Activated naive CD4-positive, alpha-beta T cell treated with anti-CD3 and anti-CD28 coated beads for 36 hours (primary cell): ENCODE measurements at regions not wholly inside any gene's neighbourhood (a gene's known extent, or its start where the extent isn't known, plus 50 kb on each side); places are given as distances from the start of the nearest gene placed in this dataset.

Source experiments
- CTCF ChIA-PET: fragments of 350-600 bp; sonication (Branson Sonifier 250); formaldehyde crosslinking; loops from one replicate; lab custom pipeline; 2021; ENCODE audit warnings: antibody characterized with exemption; lab: Charles Lee
- DNase-seq: peaks from one replicate; pipeline ENCODE4 v3.0.0-alpha.2; 2020
- H3K27ac Mint-ChIP-seq: one replicate; pipeline ENCODE4 v1.8.0; 2021; ENCODE audit warnings: mild to moderate bottlenecking, mixed read lengths
- H3K27me3 Mint-ChIP-seq: one replicate; pipeline ENCODE4 v1.8.0; 2021; ENCODE audit warnings: low read depth, mixed read lengths
- H3K36me3 Mint-ChIP-seq: one replicate; pipeline ENCODE4 v1.8.0; 2021; ENCODE audit warnings: low read depth, mixed read lengths
- H3K4me1 Mint-ChIP-seq: one replicate; pipeline ENCODE4 v1.8.0; 2021; ENCODE audit warnings: low read depth, mixed read lengths
- H3K4me3 Mint-ChIP-seq: one replicate; pipeline ENCODE4 v1.8.0; 2021; ENCODE audit warnings: mild to moderate bottlenecking, moderate library complexity, mixed read lengths
- H3K9me3 Mint-ChIP-seq: one replicate; pipeline ENCODE4 v1.8.0; 2021; ENCODE audit warnings: mixed read lengths
- intact Hi-C: fragments of 100-400 bp; cut with micrococcal nuclease; formaldehyde crosslinking; loops from one replicate; pipeline ENCODE4 v1.15.1; 2023

DNA sequence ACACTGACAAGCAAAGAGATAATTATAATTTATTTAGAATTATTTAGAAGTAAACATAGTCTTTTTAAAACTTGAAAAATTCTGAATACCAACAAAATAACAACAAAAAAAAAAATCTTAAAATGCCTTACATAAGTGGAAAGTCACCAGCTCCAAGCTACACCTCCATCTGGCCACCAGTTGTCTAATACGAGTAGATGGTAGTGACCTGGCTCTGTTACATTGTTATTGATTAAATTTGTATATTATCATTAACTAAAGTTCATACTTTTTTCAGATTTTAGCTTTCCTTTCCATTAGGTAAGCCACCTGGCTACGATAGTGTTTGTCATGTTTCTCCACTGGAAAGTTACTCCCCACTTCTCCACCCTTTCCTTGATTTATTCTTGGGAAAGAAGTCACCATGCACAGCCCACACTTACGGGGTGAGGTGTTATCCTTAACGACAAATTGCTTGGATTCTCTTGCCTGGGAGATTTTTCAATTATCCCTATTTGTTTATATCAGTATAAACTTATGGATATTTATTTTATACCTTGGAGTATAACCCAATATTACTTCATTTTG, 464.5 kb upstream of the CHAC2 start:
- CTCF ChIA-PET, result interaction anchor here (0.6 kb wide), 1 partner anchor 1085 kb away, joined by 4 read pairs; no protein-coding TSS in a partner anchor

DNA sequence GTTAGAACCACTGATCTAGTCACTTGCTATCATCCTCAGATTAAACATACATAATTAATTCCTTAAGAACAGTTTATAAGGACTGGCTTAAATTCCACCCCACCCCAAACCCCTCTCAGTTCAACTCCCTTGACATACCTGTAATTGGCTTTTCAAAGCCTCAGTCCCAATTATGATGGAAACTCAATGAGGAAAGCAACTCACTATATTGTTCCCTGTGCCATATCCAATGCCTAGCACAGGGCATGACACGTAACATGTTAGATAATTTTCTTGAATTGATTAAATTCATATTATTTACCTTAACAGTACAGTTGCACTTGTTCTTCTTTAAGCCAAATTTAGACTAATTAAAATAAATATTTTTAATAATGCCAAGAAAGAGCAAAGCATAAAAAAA, 465.1 kb upstream of the CHAC2 start:
- intact Hi-C loops, result no loop called here
- Mint-ChIP-seq H3K9me3 (no peaks in the 10 kb centered on the region), H3K36me3 (no peaks in the 10 kb centered on the region), H3K27ac (no peak overlapping the region), H3K4me3 (no peak overlapping the region), H3K27me3 (no peaks in the 10 kb centered on the region), H3K4me1 (no peaks in the 10 kb centered on the region)
- CTCF ChIA-PET, result interaction anchor here (0.6 kb wide), 1 partner anchor 512 kb away, joined by 3 read pairs; no protein-coding TSS in a partner anchor
- DNase-seq, result no peak

More for the DNA sequence above, 464.5 kb upstream of the CHAC2 start:
- H3K27me3 Mint-ChIP-seq, result no peaks in the 10 kb centered on the region
- no peak overlapping the region for H3K27ac Mint-ChIP-seq
- H3K4me1 Mint-ChIP-seq, result no peaks in the 10 kb centered on the region
- intact Hi-C loops, result no loop called here
- no peaks in the 10 kb centered on the region for H3K36me3 Mint-ChIP-seq
- no peaks in the 10 kb centered on the region for H3K9me3 Mint-ChIP-seq
- no peak for DNase-seq
- no peak overlapping the region for H3K4me3 Mint-ChIP-seq

DNA sequence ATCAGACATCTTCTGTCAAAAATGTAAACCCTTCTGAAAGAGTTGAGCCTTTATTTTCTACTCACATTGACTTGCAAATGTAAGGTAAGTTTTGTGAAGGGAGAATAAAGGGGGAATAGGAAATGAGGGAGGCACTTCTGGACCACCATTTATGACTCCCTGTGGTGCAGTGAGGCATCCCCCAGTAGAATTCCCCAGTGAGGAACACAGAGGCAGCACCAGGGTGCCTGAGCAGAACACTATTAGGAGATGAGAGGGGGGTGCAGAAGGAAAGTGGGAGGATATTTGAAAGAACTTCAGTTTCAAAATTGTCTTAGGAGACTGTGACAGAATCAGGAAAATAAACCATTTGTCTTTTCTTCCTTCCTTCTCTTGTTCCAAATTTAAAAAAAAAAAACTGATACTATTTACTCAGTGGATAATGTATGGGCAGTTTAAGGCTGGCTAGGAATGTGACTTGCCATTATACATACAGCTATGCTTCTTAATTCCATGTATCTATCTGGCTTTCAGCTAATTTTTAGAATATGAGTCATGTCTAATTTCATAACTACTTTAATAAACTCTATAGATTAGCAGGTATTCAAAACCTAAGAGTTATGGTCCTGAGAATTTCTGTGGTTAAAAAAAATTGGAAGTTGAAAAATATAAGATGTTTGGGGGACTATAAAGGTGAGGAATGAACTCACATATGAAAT, 478.1 kb upstream of the CHAC2 start:
- Mint-ChIP-seq H3K9me3 (peaks cover 2% of the 10 kb centered on the region), H3K27me3 (no peaks in the 10 kb centered on the region), H3K36me3 (no peaks in the 10 kb centered on the region), H3K4me1 (no peaks in the 10 kb centered on the region), H3K4me3 (no peak overlapping the region), H3K27ac (no peak overlapping the region)
- intact Hi-C loops, result no loop called here
- CTCF ChIA-PET, result no interaction called here
- DNase-seq, result no peak

DNA sequence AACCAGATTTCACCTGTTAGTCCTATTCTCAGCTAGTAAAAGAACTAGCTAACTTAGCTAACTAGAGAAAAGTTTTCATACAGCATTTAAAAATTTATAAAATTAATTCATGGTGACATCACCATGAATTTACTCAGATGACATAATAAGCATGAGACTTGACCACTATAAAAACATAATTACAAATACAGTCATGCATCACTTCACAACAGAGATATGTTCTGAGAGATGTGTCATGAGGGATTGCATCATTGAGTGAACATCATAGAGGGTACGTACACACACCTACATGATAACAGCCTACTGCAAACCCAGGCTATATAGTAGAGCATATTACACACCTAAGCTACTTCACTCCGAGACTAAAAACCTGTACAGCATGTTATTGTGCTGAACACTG, 481.3 kb upstream of the CHAC2 start:
- CTCF ChIA-PET, result no interaction called here
- Mint-ChIP-seq H3K27ac (no peak overlapping the region), H3K4me1 (no peaks in the 10 kb centered on the region), H3K36me3 (no peaks in the 10 kb centered on the region), H3K4me3 (no peak overlapping the region), H3K27me3 (no peaks in the 10 kb centered on the region), H3K9me3 (peaks cover 2% of the 10 kb centered on the region)
- intact Hi-C loops, result no loop called here
- no peak for DNase-seq

DNA sequence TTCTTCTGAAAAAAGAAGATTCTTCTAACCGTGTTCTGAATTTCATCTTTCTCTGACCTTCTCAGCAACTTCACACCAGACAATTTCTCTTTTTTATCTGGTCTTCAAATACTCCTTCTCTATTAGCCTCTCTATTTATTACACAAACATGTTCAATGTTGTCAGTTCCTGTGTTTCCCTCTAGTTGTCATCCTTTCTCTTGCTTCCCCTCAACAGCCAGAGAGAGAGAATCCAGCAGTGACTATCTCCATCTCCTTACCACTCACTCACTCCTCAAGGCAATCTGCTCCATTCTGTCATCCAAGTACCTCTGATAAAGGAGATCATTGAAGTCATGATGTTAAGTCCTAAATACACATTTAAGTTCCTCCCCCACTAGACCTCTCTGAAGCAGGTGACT, 491.9 kb upstream of the CHAC2 start:
- intact Hi-C loops, result no loop called here
- no peak for DNase-seq
- H3K27me3 Mint-ChIP-seq, result no peaks in the 10 kb centered on the region
- H3K36me3 Mint-ChIP-seq, result no peaks in the 10 kb centered on the region
- peaks cover 2% of the 10 kb centered on the region for H3K9me3 Mint-ChIP-seq
- H3K4me3 Mint-ChIP-seq, result no peak overlapping the region
- no peak overlapping the region for H3K27ac Mint-ChIP-seq
- H3K4me1 Mint-ChIP-seq, result no peaks in the 10 kb centered on the region
- CTCF ChIA-PET, result no interaction called here

DNA sequence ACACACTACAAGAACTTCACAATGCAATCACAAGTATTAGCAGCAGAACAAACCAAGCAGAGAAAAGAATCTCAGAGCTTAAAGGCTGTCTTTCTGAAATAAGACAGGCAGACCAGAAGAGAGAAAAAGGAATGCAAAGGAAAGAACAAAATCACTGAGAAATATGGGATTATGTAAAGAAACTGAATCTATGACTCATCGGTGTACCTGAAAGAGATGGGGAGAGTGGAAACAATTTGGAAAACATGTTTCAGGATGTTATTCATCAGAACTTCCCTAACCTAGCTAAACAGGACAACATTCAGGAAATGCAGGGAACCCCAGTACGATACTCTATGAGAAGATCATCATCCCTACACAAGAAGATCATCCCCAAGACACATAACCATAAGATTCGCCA, 499.0 kb upstream of the CHAC2 start:
- Mint-ChIP-seq H3K36me3 (no peaks in the 10 kb centered on the region), H3K4me3 (no peak overlapping the region), H3K27me3 (no peaks in the 10 kb centered on the region), H3K4me1 (no peaks in the 10 kb centered on the region), H3K27ac (no peak overlapping the region), H3K9me3 (peaks cover 1% of the 10 kb centered on the region)
- intact Hi-C loops, result no loop called here
- no peak for DNase-seq
- CTCF ChIA-PET, result interaction anchor here (0.8 kb wide), 1 partner anchor 352 kb away, joined by 3 read pairs; no protein-coding TSS in a partner anchor

DNA sequence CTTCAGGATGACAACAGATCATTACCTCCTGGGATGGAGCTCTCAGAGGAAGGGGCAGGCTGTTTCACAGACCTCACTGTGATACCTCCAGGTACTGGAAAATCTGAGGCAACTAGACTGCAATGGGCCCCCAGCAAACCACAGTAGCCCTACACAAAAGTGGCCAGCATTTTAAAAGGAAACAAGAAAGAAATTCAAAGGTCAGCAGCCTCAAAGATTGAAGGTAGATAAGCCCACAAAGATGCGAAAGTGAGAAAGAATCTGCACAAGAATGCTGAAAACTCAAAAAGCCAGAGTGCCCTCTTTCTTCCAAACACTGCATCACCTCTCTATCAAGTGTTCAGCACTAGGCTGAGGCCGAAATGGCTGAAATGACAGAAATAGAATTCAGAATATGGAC, 499.5 kb upstream of the CHAC2 start:
- CTCF ChIA-PET, result interaction anchor here (0.8 kb wide), 1 partner anchor 351 kb away, joined by 3 read pairs; no protein-coding TSS in a partner anchor
- no peak overlapping the region for H3K27ac Mint-ChIP-seq
- no peaks in the 10 kb centered on the region for H3K27me3 Mint-ChIP-seq
- H3K36me3 Mint-ChIP-seq, result no peaks in the 10 kb centered on the region
- H3K4me1 Mint-ChIP-seq, result no peaks in the 10 kb centered on the region
- DNase-seq, result no peak
- intact Hi-C loops, result no loop called here
- peaks cover 1% of the 10 kb centered on the region for H3K9me3 Mint-ChIP-seq
- H3K4me3 Mint-ChIP-seq, result no peak overlapping the region

DNA sequence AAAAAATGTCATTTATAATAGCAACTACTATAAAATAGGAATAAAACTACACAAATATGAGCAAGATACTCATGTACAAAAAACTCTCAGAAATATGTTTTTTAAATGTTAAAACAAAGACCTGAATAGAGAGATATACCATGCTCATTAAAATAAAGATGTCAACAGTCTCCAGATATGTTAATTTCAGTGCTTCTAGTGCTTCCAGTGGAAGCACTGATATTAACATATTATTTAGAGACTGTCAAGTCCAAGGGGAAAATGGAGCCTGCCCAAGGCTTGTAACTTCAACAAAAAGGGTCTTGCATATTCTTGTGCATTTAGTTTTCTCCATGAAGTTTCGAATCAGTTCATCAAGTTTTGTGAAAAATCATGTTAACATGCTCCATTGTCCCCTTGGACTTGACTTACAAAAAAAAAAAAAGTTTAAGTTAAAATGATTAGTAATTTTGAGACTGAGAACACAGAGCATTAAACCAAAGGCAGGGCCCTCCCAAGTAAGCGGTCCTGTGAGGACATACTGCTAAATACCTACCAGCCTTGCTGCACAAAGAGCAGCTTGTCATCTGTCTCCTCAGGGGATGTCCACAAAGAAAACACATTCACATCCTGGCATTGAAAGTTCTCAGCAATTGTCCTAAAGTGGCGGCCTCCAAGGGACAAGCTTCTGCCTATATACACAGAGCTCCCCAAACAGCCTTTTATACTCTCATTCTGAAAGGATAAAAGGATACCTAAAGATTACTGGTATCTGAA, 501.9 kb upstream of the CHAC2 start:
- no peak for DNase-seq
- Mint-ChIP-seq H3K27ac (no peak overlapping the region), H3K9me3 (peaks cover 1% of the 10 kb centered on the region), H3K36me3 (no peaks in the 10 kb centered on the region), H3K27me3 (peaks cover 3% of the 10 kb centered on the region), H3K4me3 (no peak overlapping the region), H3K4me1 (no peaks in the 10 kb centered on the region)
- CTCF ChIA-PET, result no interaction called here
- intact Hi-C loops, result no loop called here

DNA sequence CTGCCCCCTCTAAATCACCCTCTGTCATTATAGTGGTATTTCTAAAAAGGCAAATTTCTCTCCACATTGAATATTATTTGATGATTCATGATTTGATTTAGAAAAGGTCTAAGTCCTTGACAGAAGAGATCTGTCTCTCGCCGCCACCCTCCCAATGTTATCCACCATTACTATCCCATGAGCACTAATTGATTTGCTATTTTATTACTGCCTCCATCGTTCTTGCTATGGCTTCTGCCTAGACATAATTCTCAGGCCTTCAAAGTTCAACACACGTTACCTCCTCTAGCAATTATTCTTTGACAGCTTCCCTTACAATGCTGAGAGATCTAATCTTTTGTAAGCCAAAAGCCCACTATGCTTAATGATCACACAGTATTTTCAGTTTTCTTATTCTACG, 507.0 kb upstream of the CHAC2 start:
- Mint-ChIP-seq H3K9me3 (peaks cover 1% of the 10 kb centered on the region), H3K4me1 (no peaks in the 10 kb centered on the region), H3K4me3 (no peak overlapping the region), H3K27ac (no peak overlapping the region), H3K27me3 (peaks cover 3% of the 10 kb centered on the region), H3K36me3 (no peaks in the 10 kb centered on the region)
- intact Hi-C loops, result no loop called here
- CTCF ChIA-PET, result no interaction called here
- no peak for DNase-seq

DNA sequence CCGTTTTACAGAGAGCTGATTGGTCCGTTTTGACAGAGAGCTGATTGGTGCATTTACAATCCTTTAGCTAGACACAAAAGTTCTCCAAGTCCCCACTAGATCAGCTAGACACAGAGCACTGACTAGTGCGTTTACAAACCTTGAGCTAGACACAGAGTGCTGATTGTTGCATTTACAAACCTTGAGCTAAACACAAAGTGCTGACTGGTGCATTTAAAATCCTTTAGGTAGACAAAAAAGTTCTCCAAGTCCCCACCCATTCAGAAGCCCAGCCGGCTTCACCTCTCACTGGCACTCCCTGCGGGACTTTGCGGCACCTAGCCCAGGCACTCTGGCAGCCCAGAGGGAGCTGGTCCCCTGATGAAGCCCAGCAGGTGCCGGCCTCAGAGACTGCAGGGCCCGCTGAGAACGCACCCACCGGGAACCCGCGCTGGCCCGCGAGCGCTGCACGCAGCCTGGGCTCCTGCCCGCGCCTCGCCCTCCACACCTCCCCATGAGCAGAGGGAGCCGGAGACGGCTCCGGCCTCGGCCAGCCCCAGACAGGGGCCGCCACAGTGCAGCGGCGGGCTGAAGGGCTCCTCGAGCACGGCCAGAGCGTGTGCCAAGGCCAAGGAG, 508.1 kb upstream of the CHAC2 start:
- H3K27me3 Mint-ChIP-seq, result peaks cover 3% of the 10 kb centered on the region
- CTCF ChIA-PET, result interaction anchor here (0.7 kb wide), 1 partner anchor 186 kb away, joined by 4 read pairs; no protein-coding TSS in a partner anchor
- no peaks in the 10 kb centered on the region for H3K4me1 Mint-ChIP-seq
- H3K36me3 Mint-ChIP-seq, result no peaks in the 10 kb centered on the region
- intact Hi-C loops, result no loop called here
- DNase-seq, result no peak
- H3K4me3 Mint-ChIP-seq, result no peak overlapping the region
- no peak overlapping the region for H3K27ac Mint-ChIP-seq
- peaks cover 1% of the 10 kb centered on the region for H3K9me3 Mint-ChIP-seq

DNA sequence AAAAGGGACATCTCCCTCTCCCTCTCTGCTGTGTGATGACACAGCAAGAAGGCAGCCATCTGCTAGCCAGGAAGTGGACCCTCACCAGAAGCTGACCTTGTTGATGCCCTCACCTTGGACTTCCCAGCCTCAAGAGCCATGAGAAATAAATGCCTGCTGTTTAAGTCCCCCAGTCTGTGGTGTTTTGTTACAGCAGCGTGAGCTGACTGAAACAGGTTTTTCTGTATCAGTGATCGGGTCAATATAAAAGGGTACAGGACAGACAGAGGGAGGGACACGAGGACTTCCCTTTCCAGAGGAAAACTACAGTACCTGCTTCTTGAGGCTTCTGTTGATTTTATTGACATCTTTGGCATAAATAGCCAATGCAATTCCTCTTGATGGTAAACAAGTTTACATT, 510.3 kb upstream of the CHAC2 start:
- no peaks in the 10 kb centered on the region for H3K36me3 Mint-ChIP-seq
- intact Hi-C loops, result no loop called here
- CTCF ChIA-PET, result no interaction called here
- no peak overlapping the region for H3K4me3 Mint-ChIP-seq
- H3K27ac Mint-ChIP-seq, result no peak overlapping the region
- DNase-seq, result no peak
- no peaks in the 10 kb centered on the region for H3K27me3 Mint-ChIP-seq
- no peaks in the 10 kb centered on the region for H3K9me3 Mint-ChIP-seq
- H3K4me1 Mint-ChIP-seq, result no peaks in the 10 kb centered on the region

DNA sequence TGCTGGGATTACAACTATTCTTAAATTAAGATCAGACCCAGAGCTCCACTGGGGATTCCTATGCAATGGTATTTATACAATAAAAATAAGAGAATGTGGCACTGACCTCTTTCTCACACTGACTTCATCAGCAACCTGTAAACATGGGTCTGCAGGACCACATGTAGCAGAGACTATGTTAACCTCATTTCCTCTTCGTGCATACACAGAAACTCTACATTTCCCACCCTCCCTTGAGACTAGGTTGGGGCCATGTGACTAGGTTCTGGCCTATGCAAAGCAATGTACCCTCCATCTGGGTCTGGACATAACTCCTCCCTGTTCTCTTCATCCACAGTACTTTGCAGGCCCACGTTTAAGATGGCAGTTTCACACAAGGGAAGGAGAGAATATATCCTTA, 514.4 kb upstream of the CHAC2 start:
- no peak for DNase-seq
- Mint-ChIP-seq H3K9me3 (no peaks in the 10 kb centered on the region), H3K36me3 (no peaks in the 10 kb centered on the region), H3K4me3 (no peak overlapping the region), H3K27ac (no peak overlapping the region), H3K4me1 (no peaks in the 10 kb centered on the region), H3K27me3 (no peaks in the 10 kb centered on the region)
- intact Hi-C loops, result no loop called here
- CTCF ChIA-PET, result no interaction called here
